Effector memory CD8-positive, alpha-beta T cell (primary cell): ENCODE measurements at regions not wholly inside any gene's neighbourhood (a gene's known extent, or its start where the extent isn't known, plus 50 kb on each side); places are given as distances from the start of the nearest gene placed in this dataset.

Source experiments
- ATAC-seq: fragments of 150-1000 bp; cut with Tn5 transposase; replicated peaks from 2 replicates; pipeline ENCODE4 v1.10.0; 2021; ENCODE audit warnings: mild to moderate bottlenecking, moderate library complexity
- DNase-seq, 3 experiments: peaks; one replicate each; pipeline ENCODE4 v3.0.0; 2021
- H3K27ac Mint-ChIP-seq, 2 donors: one replicate each; pipeline ENCODE4 v1.8.0; 2022; ENCODE audit warnings: mild to moderate bottlenecking in 2 of 2, mixed read lengths in 2 of 2, moderate library complexity in 2 of 2
- H3K27me3 Mint-ChIP-seq, 2 donors: one replicate each; pipeline ENCODE4 v1.8.0; 2022; ENCODE audit warnings: mixed read lengths in 2 of 2
- H3K36me3 Mint-ChIP-seq: one replicate; pipeline ENCODE4 v1.8.0; 2022; ENCODE audit warnings: mild to moderate bottlenecking, moderate library complexity, mixed read lengths; ENCODE audit not compliant: insufficient read depth
- H3K4me1 Mint-ChIP-seq, 2 donors: one replicate each; pipeline ENCODE4 v1.8.0; 2022; ENCODE audit warnings: low read depth in 2 of 2, mixed read lengths in 2 of 2
- H3K4me3 Mint-ChIP-seq, 2 donors: one replicate each; pipeline ENCODE4 v1.8.0; 2022; ENCODE audit warnings: mild to moderate bottlenecking in 2 of 2, mixed read lengths in 2 of 2, moderate library complexity in 2 of 2
- H3K9me3 Mint-ChIP-seq, 2 donors: one replicate each; pipeline ENCODE4 v1.8.0; 2022; ENCODE audit warnings: mixed read lengths in 2 of 2

GRCh38 chr9:106693558-106693957 lies 169.4 kb upstream of the ZNF462 start:
- Mint-ChIP-seq H3K4me1 (no peaks in the 10 kb centered on the region), H3K9me3 (peaks cover 8 to 17% of the 10 kb centered on the region in 2 donors), H3K27ac (no peak overlapping the region), H3K27me3 (no peaks in the 10 kb centered on the region), H3K36me3 (no peaks in the 10 kb centered on the region), H3K4me3 (no peak overlapping the region)
- no peak for DNase-seq
- no peak for ATAC-seq

- Mint-ChIP-seq H3K4me1 (no peaks in the 10 kb centered on the region), H3K9me3 (peaks cover 0 to 9% of the 10 kb centered on the region in 2 donors), H3K4me3 (no peak overlapping the region), H3K36me3 (no peaks in the 10 kb centered on the region), H3K27me3 (no peaks in the 10 kb centered on the region), H3K27ac (no peak overlapping the region)
- ATAC-seq (no peak), DNase-seq (no peak)
These were observed 166.2 kb upstream of the ZNF462 start for GRCh38 chr9:106696804-106697203.

- no peak for ATAC-seq
- Mint-ChIP-seq H3K36me3 (no peaks in the 10 kb centered on the region), H3K9me3 (peaks cover 0 to 9% of the 10 kb centered on the region in 2 donors), H3K27me3 (no peaks in the 10 kb centered on the region), H3K27ac (no peak overlapping the region), H3K4me1 (no peaks in the 10 kb centered on the region), H3K4me3 (no peak overlapping the region)
- DNase-seq, result no peak
These were observed 165.6 kb upstream of the ZNF462 start for GRCh38 chr9:106697390-106697749.

GRCh38 chr9:106697750-106698502 lies 165.0 kb upstream of the ZNF462 start:
- DNase-seq, result no peak
- Mint-ChIP-seq H3K4me3 (no peak overlapping the region), H3K27me3 (no peaks in the 10 kb centered on the region), H3K9me3 (peaks cover 0 to 15% of the 10 kb centered on the region in 2 donors), H3K27ac (no peak overlapping the region), H3K36me3 (no peaks in the 10 kb centered on the region), H3K4me1 (no peaks in the 10 kb centered on the region)
- no peak for ATAC-seq

GRCh38 chr9:106700676-106701075 lies 162.3 kb upstream of the ZNF462 start:
- no peak overlapping the region for H3K27ac Mint-ChIP-seq
- H3K36me3 Mint-ChIP-seq, result no peaks in the 10 kb centered on the region
- H3K27me3 Mint-ChIP-seq, result no peaks in the 10 kb centered on the region
- H3K4me3 Mint-ChIP-seq, result no peak overlapping the region
- no peak for DNase-seq
- no peak for ATAC-seq
- H3K4me1 Mint-ChIP-seq, result no peaks in the 10 kb centered on the region
- H3K9me3 Mint-ChIP-seq, result peaks cover 0 to 19% of the 10 kb centered on the region in 2 donors

GRCh38 chr9:106701611-106702010 lies 161.4 kb upstream of the ZNF462 start:
- Mint-ChIP-seq H3K27ac (no peak overlapping the region), H3K36me3 (no peaks in the 10 kb centered on the region)

GRCh38 chr9:106704056-106704615 lies 158.8 kb upstream of the ZNF462 start:
- H3K27ac Mint-ChIP-seq, result no peak overlapping the region
- H3K27me3 Mint-ChIP-seq, result no peaks in the 10 kb centered on the region
- no peak for DNase-seq
- no peak overlapping the region for H3K4me3 Mint-ChIP-seq
- no peaks in the 10 kb centered on the region for H3K4me1 Mint-ChIP-seq
- no peak for ATAC-seq
- H3K36me3 Mint-ChIP-seq, result no peaks in the 10 kb centered on the region
- H3K9me3 Mint-ChIP-seq, result peaks cover 0 to 13% of the 10 kb centered on the region in 2 donors

More at GRCh38 chr9:106701611-106702010, 161.4 kb upstream of the ZNF462 start:
- DNase-seq (no peak), ATAC-seq (no peak)
- no peak overlapping the region for H3K4me3 Mint-ChIP-seq
- H3K4me1 Mint-ChIP-seq, result no peaks in the 10 kb centered on the region
- H3K9me3 Mint-ChIP-seq, result peaks cover 0 to 17% of the 10 kb centered on the region in 2 donors
- no peaks in the 10 kb centered on the region for H3K27me3 Mint-ChIP-seq

- no peak for DNase-seq
- Mint-ChIP-seq H3K27ac (no peak overlapping the region), H3K4me1 (no peaks in the 10 kb centered on the region), H3K27me3 (no peaks in the 10 kb centered on the region), H3K9me3 (peaks cover 0 to 15% of the 10 kb centered on the region in 2 donors), H3K36me3 (no peaks in the 10 kb centered on the region), H3K4me3 (no peak overlapping the region)
- no peak for ATAC-seq
These were observed 155.7 kb upstream of the ZNF462 start for GRCh38 chr9:106707291-106707690.

GRCh38 chr9:106707738-106708474 lies 155.1 kb upstream of the ZNF462 start:
- no peak overlapping the region for H3K4me3 Mint-ChIP-seq
- H3K36me3 Mint-ChIP-seq, result no peaks in the 10 kb centered on the region
- DNase-seq (no peak), ATAC-seq (no peak)
- H3K27me3 Mint-ChIP-seq, result no peaks in the 10 kb centered on the region
- H3K4me1 Mint-ChIP-seq, result no peaks in the 10 kb centered on the region
- H3K27ac Mint-ChIP-seq, result no peak overlapping the region
- H3K9me3 Mint-ChIP-seq, result peaks cover 0 to 10% of the 10 kb centered on the region in 2 donors

- Mint-ChIP-seq H3K36me3 (no peaks in the 10 kb centered on the region), H3K27ac (no peak overlapping the region), H3K9me3 (peaks cover 0 to 13% of the 10 kb centered on the region in 2 donors), H3K4me1 (no peaks in the 10 kb centered on the region), H3K4me3 (no peak overlapping the region), H3K27me3 (no peaks in the 10 kb centered on the region)
- DNase-seq (no peak), ATAC-seq (no peak)
These were observed 154.4 kb upstream of the ZNF462 start for GRCh38 chr9:106708475-106709146.

- no peak for ATAC-seq
- no peaks in the 10 kb centered on the region for H3K4me1 Mint-ChIP-seq
- H3K27ac Mint-ChIP-seq, result no peak overlapping the region
- H3K36me3 Mint-ChIP-seq, result no peaks in the 10 kb centered on the region
- no peaks in the 10 kb centered on the region for H3K27me3 Mint-ChIP-seq
- no peak overlapping the region for H3K4me3 Mint-ChIP-seq
- no peak for DNase-seq
- peaks cover 0 to 6% of the 10 kb centered on the region in 2 donors for H3K9me3 Mint-ChIP-seq
These were observed 150.7 kb upstream of the ZNF462 start for GRCh38 chr9:106712279-106712678.

GRCh38 chr9:106713206-106713605 lies 149.8 kb upstream of the ZNF462 start:
- no peak for ATAC-seq
- H3K27me3 Mint-ChIP-seq, result no peaks in the 10 kb centered on the region

GRCh38 chr9:106716820-106717219 lies 146.1 kb upstream of the ZNF462 start:
- H3K9me3 Mint-ChIP-seq, result peaks cover 0 to 9% of the 10 kb centered on the region in 2 donors
- ATAC-seq, result no peak
- no peaks in the 10 kb centered on the region for H3K36me3 Mint-ChIP-seq
- H3K27ac Mint-ChIP-seq, result no peak overlapping the region
- H3K4me3 Mint-ChIP-seq, result no peak overlapping the region
- H3K4me1 Mint-ChIP-seq, result no peaks in the 10 kb centered on the region
- no peak for DNase-seq
- no peaks in the 10 kb centered on the region for H3K27me3 Mint-ChIP-seq

More at GRCh38 chr9:106713206-106713605, 149.8 kb upstream of the ZNF462 start:
- Mint-ChIP-seq H3K4me3 (no peak overlapping the region), H3K36me3 (no peaks in the 10 kb centered on the region), H3K4me1 (no peaks in the 10 kb centered on the region), H3K9me3 (peaks cover 0 to 6% of the 10 kb centered on the region in 2 donors), H3K27ac (no peak overlapping the region)
- DNase-seq, result no peak
